Thoracic aorta (tissue), 2 donors: ENCODE measurements at regions not wholly inside any gene's neighbourhood (a gene's known extent, or its start where the extent isn't known, plus 50 kb on each side); places are given as distances from the start of the nearest gene placed in this dataset.
A peak's percentile ranks its signal among the peaks of the same experiment; 100 is the strongest.

ENCODE experiments used
- ATAC-seq: fragments of 150-250 bp; one replicate; pipeline ENCODE4 v1.8.0; 2017; ENCODE audit warnings: low read depth; ENCODE audit not compliant: insufficient number of reproducible peaks, low FRiP score
- DNase-seq: peaks from one replicate; pipeline ENCODE4 v3.0.0-alpha.2; 2020; ENCODE audit warnings: low spot score
- H3K27ac ChIP-seq, 2 donors: fragments of 200-600 bp; sonication (generic); 1 replicate in 1 of 2; 2 replicates in 1 of 2; pipeline ENCODE4 v1.5.1; 2016; ENCODE audit warnings: mild to moderate bottlenecking in 2 of 2, moderate library complexity in 2 of 2
- H3K27me3 ChIP-seq: fragments of 200-600 bp; sonication (generic); replicated peaks from 2 replicates; pipeline ENCODE4 v1.6.0; 2016; ENCODE audit warnings: mild to moderate bottlenecking; ENCODE audit not compliant: insufficient read depth
- H3K36me3 ChIP-seq: fragments of 200-600 bp; sonication (generic); one replicate; pipeline ENCODE4 v1.5.1; 2016
- H3K4me1 ChIP-seq, 2 donors: fragments of 200-600 bp; sonication (generic); 1 replicate in 1 of 2; 2 replicates in 1 of 2; pipeline versions ENCODE4 v1.5.1 to v1.6.0; 2016; ENCODE audit warnings: low read depth in 2 of 2, mild to moderate bottlenecking in 1 of 2; ENCODE audit not compliant: control insufficient read depth in 1 of 2
- H3K4me3 ChIP-seq: fragments of 200-600 bp; sonication (generic); 2 replicates; pipeline ENCODE4 v1.5.1; 2016; ENCODE audit warnings: mild to moderate bottlenecking
- H3K9me3 ChIP-seq: fragments of 200-600 bp; sonication (generic); 2 replicates; pipeline ENCODE4 v1.5.1; 2016
- CTCF ChIP-seq: fragments of 200-600 bp; sonication (generic); IDR thresholded peaks from one replicate; pipeline ENCODE4 v1.5.1; 2019; ENCODE audit warnings: antibody characterized with exemption

- no peak for TF ChIP-seq CTCF
- DNase-seq: no peak
Measured at GRCh38 chr7:47653550-47654411, 71.9 kb upstream of the TNS3 start.

GRCh38 chr7:47652591-47652990 lies 70.7 kb upstream of the TNS3 start:
- DNase-seq (no peak), ATAC-seq (no peak)

More at GRCh38 chr7:47653550-47654411, 71.9 kb upstream of the TNS3 start:
- no peaks in the 10 kb centered on the region for H3K9me3 ChIP-seq
- no peaks in the 10 kb centered on the region for H3K27me3 ChIP-seq
- H3K4me3 ChIP-seq: no peak overlapping the region
- peaks cover 16 to 51% of the 10 kb centered on the region in 2 donors for H3K4me1 ChIP-seq
- H3K27ac ChIP-seq: peak overlapping the region in 1 of 2 donors; percentile 33
- no peak for ATAC-seq
- no peaks in the 10 kb centered on the region for H3K36me3 ChIP-seq

GRCh38 chr7:47651355-47652317 lies 69.7 kb upstream of the TNS3 start:
- Histone ChIP-seq H3K36me3 (no peaks in the 10 kb centered on the region), H3K27ac (peak overlapping the region; percentile 61 to 63), H3K27me3 (no peaks in the 10 kb centered on the region), H3K9me3 (no peaks in the 10 kb centered on the region), H3K4me1 (peaks cover 16 to 51% of the 10 kb centered on the region in 2 donors), H3K4me3 (no peak overlapping the region)
- ATAC-seq (peak; percentile 48), DNase-seq (no peak)
- TF ChIP-seq CTCF: no peak

More at GRCh38 chr7:47652591-47652990, 70.7 kb upstream of the TNS3 start:
- no peak for TF ChIP-seq CTCF
- H3K4me1 ChIP-seq: peaks cover 16 to 51% of the 10 kb centered on the region in 2 donors
- no peaks in the 10 kb centered on the region for H3K27me3 ChIP-seq
- no peaks in the 10 kb centered on the region for H3K9me3 ChIP-seq
- no peak overlapping the region for H3K4me3 ChIP-seq
- H3K27ac ChIP-seq: peak overlapping the region in 1 of 2 donors; percentile 21
- H3K36me3 ChIP-seq: no peaks in the 10 kb centered on the region

GRCh38 chr7:47649919-47650318 lies 68.0 kb upstream of the TNS3 start:
- no peak overlapping the region for H3K4me3 ChIP-seq
- no peak for TF ChIP-seq CTCF

More at GRCh38 chr7:47649919-47650318, 68.0 kb upstream of the TNS3 start:
- ATAC-seq (no peak), DNase-seq (no peak)
- Histone ChIP-seq H3K36me3 (no peaks in the 10 kb centered on the region), H3K4me1 (peaks cover 15 to 44% of the 10 kb centered on the region in 2 donors), H3K27me3 (no peaks in the 10 kb centered on the region), H3K9me3 (no peaks in the 10 kb centered on the region), H3K27ac (no peak overlapping the region)
